ENCODE measurements at regions not wholly inside any gene's neighbourhood (a gene's known extent, or its start where the extent isn't known, plus 50 kb on each side); places are given as distances from the start of the nearest gene placed in this dataset.
A peak's percentile ranks its signal among the peaks of the same experiment; 100 is the strongest.

- TF ChIP-seq, protein P1, sequence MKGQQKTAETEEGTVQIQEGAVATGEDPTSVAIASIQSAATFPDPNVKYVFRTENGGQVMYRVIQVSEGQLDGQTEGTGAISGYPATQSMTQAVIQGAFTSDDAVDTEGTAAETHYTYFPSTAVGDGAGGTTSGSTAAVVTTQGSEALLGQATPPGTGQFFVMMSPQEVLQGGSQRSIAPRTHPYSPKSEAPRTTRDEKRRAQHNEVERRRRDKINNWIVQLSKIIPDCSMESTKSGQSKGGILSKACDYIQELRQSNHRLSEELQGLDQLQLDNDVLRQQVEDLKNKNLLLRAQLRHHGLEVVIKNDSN (IDR thresholded peaks at IDR 0.05; ENCODE audit: borderline replicate concordance, low read depth): no peak
- peak; percentile 80 for TF ChIP-seq GATA2 (CRISPR knock-in tag; IDR thresholded peaks at IDR 0.05)
- TF ChIP-seq USF2 (IDR thresholded peaks at IDR 0.05; ENCODE audit: borderline replicate concordance, low read depth, low read length): no peak
- no peak for TF ChIP-seq SMC3 (IDR thresholded peaks at IDR 0.05; ENCODE audit: low read depth, low read length)
- no peak for TF ChIP-seq SIN3A (IDR thresholded peaks at IDR 0.05; ENCODE audit: borderline replicate concordance, low read depth, low read length)
- TF ChIP-seq ELF1 (IDR thresholded peaks at IDR 0.05): no peak
- no peak for TF ChIP-seq POLR2AphosphoS5 (IDR thresholded peaks at IDR 0.05; ENCODE audit: low read depth, low read length)
- no peak for TF ChIP-seq RFX5 (IDR thresholded peaks at IDR 0.05; ENCODE audit: low read length)
- peak in 1 of 2 experiments; percentile 73; a peak in 2 of 4 replicates for TF ChIP-seq EP300 (IDR thresholded peaks at IDR 0.05; ENCODE audit: borderline replicate concordance in 1 of 2, low read depth in 1 of 2, low read length in 1 of 2)
- no peak for TF ChIP-seq FOXM1 (IDR thresholded peaks at IDR 0.05; ENCODE audit: low read depth)
- no peak for TF ChIP-seq TCF12 (IDR thresholded peaks at IDR 0.05)
- no peak for TF ChIP-seq REST (IDR thresholded peaks at IDR 0.05; ENCODE audit: low read depth, low read length)
- TF ChIP-seq MEF2A (IDR thresholded peaks at IDR 0.05; ENCODE audit: borderline replicate concordance, low read depth): no peak
- TF ChIP-seq NRF1 (IDR thresholded peaks at IDR 0.05; ENCODE audit: low read depth, low read length): no peak
- no peak for TF ChIP-seq PBX3 (IDR thresholded peaks at IDR 0.05)
- TF ChIP-seq, protein P2, sequence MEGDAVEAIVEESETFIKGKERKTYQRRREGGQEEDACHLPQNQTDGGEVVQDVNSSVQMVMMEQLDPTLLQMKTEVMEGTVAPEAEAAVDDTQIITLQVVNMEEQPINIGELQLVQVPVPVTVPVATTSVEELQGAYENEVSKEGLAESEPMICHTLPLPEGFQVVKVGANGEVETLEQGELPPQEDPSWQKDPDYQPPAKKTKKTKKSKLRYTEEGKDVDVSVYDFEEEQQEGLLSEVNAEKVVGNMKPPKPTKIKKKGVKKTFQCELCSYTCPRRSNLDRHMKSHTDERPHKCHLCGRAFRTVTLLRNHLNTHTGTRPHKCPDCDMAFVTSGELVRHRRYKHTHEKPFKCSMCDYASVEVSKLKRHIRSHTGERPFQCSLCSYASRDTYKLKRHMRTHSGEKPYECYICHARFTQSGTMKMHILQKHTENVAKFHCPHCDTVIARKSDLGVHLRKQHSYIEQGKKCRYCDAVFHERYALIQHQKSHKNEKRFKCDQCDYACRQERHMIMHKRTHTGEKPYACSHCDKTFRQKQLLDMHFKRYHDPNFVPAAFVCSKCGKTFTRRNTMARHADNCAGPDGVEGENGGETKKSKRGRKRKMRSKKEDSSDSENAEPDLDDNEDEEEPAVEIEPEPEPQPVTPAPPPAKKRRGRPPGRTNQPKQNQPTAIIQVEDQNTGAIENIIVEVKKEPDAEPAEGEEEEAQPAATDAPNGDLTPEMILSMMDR (IDR thresholded peaks at IDR 0.05): no peak
- no peak for TF ChIP-seq EZH2phosphoT487 (IDR thresholded peaks at IDR 0.05; ENCODE audit: borderline replicate concordance, low read depth)
- TF ChIP-seq FOSL2 (IDR thresholded peaks at IDR 0.05; ENCODE audit: borderline replicate concordance, low read depth): no peak
- no peak for TF ChIP-seq JUND (IDR thresholded peaks at IDR 0.05)
These were observed 60.7 kb upstream of the RAPGEF2 start (continued) for GRCh38 chr4:159042097-159042605.

All from SK-N-SH (cell line).